K562 (cell line): ENCODE measurements at regions not wholly inside any gene's neighbourhood (a gene's known extent, or its start where the extent isn't known, plus 50 kb on each side); places are given as distances from the start of the nearest gene placed in this dataset.

Source experiments
- ATAC-seq: fragments of 200-7000 bp; cut with Tn5 transposase; 3 replicates; pipeline ENCODE4 v1.9.1; 2020; ENCODE audit warnings: moderate library complexity
- BruUV-seq: library from RNA; stranded (reverse); fragments of 400-500 nt; replicated peaks from 2 replicates; lab custom pipeline; 2021; lab: Mats Ljungman, UMichigan
- CTCF ChIA-PET: fragments of 300-600 bp; formaldehyde crosslinking; extraction: SDS; loops from one replicate; lab custom pipeline; 2021; ENCODE audit warnings: low intra/inter-chr PET ratio; lab: Yijun Ruan, JAX
- POLR2A ChIA-PET: fragments of 300-600, 350-650 bp; sonication (Branson Sonifier 250); formaldehyde crosslinking; extraction: SDS; loops from one replicate; lab custom pipeline; 2021; ENCODE audit warnings: antibody characterized with exemption, inconsistent platforms; lab: Yijun Ruan, JAX
- DNase-seq, 4 experiments: peaks; one replicate each; pipeline versions ENCODE4 v3.0.0 to v3.0.0-alpha.2; 2011 to 2018; ENCODE audit warnings: low spot score in 3 of 4, mixed read lengths in 3 of 4; ENCODE audit errors: extremely low read depth in 1 of 4
- FAIRE-seq: peaks from 2 replicates; lab custom pipeline; 2011; peaks lifted over from hg19 to GRCh38; lab: Jason Lieb, UNC
- H2AFZ ChIP-seq: 2 replicates; pipeline ENCODE4 v1.6.0; 2011; ENCODE audit warnings: low read depth, low read length, control low read depth, inconsistent platforms
- H3K27ac ChIP-seq: fragments of 200-600 bp; 3 replicates; pipeline ENCODE4 v1.8.0; 2011; ENCODE audit warnings: low read depth, mild to moderate bottlenecking, control low read depth, inconsistent platforms, low read length, moderate library complexity, mixed read lengths; ENCODE audit errors: extremely low read depth
- H3K27me3 ChIP-seq, 2 experiments: fragments of 300-600 bp in 1 of 2; 2 replicates in 1 of 2; 3 replicates in 1 of 2; pipeline versions ENCODE4 v1.6.0 to v1.8.0; 2011; ENCODE audit warnings: inconsistent platforms in 2 of 2, low read length in 2 of 2, mild to moderate bottlenecking in 1 of 2, mixed read lengths in 1 of 2, moderate library complexity in 1 of 2; ENCODE audit not compliant: control insufficient read depth in 2 of 2, insufficient read depth in 2 of 2
- H3K36me3 ChIP-seq: fragments of 300-600 bp; 3 replicates; pipeline ENCODE4 v1.8.0; 2011; ENCODE audit warnings: mild to moderate bottlenecking, low read length, inconsistent platforms; ENCODE audit not compliant: control insufficient read depth, insufficient read depth
- H3K4me1 ChIP-seq, 2 experiments: fragments of 200-600 bp in 1 of 2; replicated peaks in 1 of 2; 2 replicates in 1 of 2; 3 replicates in 1 of 2; pipeline versions ENCODE4 v1.5.1 to v1.8.0; 2011; ENCODE audit warnings: inconsistent platforms in 2 of 2, low read length in 2 of 2, mild to moderate bottlenecking in 1 of 2, mixed read lengths in 1 of 2, moderate library complexity in 1 of 2; ENCODE audit not compliant: control insufficient read depth in 2 of 2, insufficient read depth in 2 of 2
- H3K4me2 ChIP-seq: 2 replicates; pipeline ENCODE4 v1.6.1; 2011; ENCODE audit warnings: low read length, control low read depth, inconsistent platforms, mixed read lengths; ENCODE audit not compliant: insufficient read depth
- H3K4me3 ChIP-seq: fragments of 200-600 bp; sonication (generic), shearing (Covaris generic); 2 replicates; pipeline ENCODE4 v1.5.1; 2016; ENCODE audit warnings: control low read depth, inconsistent platforms
- H3K79me2 ChIP-seq: fragments of 200-600 bp; 3 replicates; pipeline ENCODE4 v1.8.0; 2011; ENCODE audit warnings: low read length, inconsistent platforms; ENCODE audit not compliant: control insufficient read depth, insufficient read depth
- H3K9ac ChIP-seq, 2 experiments: 2 replicates each; pipeline versions ENCODE4 v1.6.0 to v1.6.1; 2011; ENCODE audit warnings: low read depth in 2 of 2, low read length in 2 of 2, control low read depth in 1 of 2, inconsistent platforms in 1 of 2, mild to moderate bottlenecking in 1 of 2, mixed read lengths in 1 of 2; ENCODE audit not compliant: insufficient read depth in 1 of 2
- H3K9me1 ChIP-seq: one replicate; pipeline ENCODE4 v1.6.0; 2011; ENCODE audit warnings: inconsistent platforms, mild to moderate bottlenecking, low read length, moderate library complexity; ENCODE audit not compliant: control insufficient read depth, insufficient read depth
- H3K9me3 ChIP-seq: replicated peaks from 2 replicates; pipeline ENCODE4 v1.5.1; 2011; ENCODE audit warnings: low read depth, low read length, inconsistent platforms; ENCODE audit not compliant: control insufficient read depth, insufficient read depth
- H4K20me1 ChIP-seq: replicated peaks from 2 replicates; pipeline ENCODE4 v1.6.1; 2011; ENCODE audit warnings: low read length, inconsistent platforms, mixed read lengths; ENCODE audit not compliant: control insufficient read depth, insufficient read depth
- GATA2 ChIP-seq: sonication (generic); formaldehyde crosslinking; IDR thresholded peaks from 2 replicates; pipeline ENCODE4 v1.4.0; 2020; ENCODE audit warnings: mild to moderate bottlenecking, missing genetic modification reagents
- HSF4 ChIP-seq: fragments of 250-450 bp; sonication (Bioruptor Pico); IDR thresholded peaks from 2 replicates; pipeline ENCODE4 v2.1.2; 2022; ENCODE audit warnings: mild to moderate bottlenecking, moderate library complexity, borderline replicate concordance
- MEIS2 ChIP-seq: fragments of 450-650 bp; IDR thresholded peaks from 2 replicates; pipeline ENCODE4 v1.6.1; 2014; ENCODE audit warnings: mild to moderate bottlenecking; ENCODE audit not compliant: partially characterized antibody
- POLR2A ChIP-seq: fragments of 450-650 bp; conservative IDR thresholded peaks from 2 replicates; pipeline ENCODE4 v1.6.1; 2016
- POU5F1 ChIP-seq: fragments of 150-350 bp; IDR thresholded peaks from 2 replicates; pipeline ENCODE4 v1.6.1; 2014; ENCODE audit warnings: borderline replicate concordance, low read length, low read depth, mild to moderate bottlenecking; ENCODE audit not compliant: partially characterized antibody
- RBM15 ChIP-seq: fragments of 200-400 bp; formaldehyde crosslinking; IDR thresholded peaks from 2 replicates; pipeline ENCODE4 v1.6.1; 2018; ENCODE audit warnings: mild to moderate bottlenecking, low read length, moderate library complexity; ENCODE audit not compliant: insufficient read depth
- WHSC1 ChIP-seq: IDR thresholded peaks from one replicate; pipeline ENCODE4 v1.6.1; 2012; ENCODE audit warnings: low read length, control low read depth, inconsistent platforms
- WGBS: fragments of 100-300 bp; shearing (Covaris generic); methylation state at CpG from one replicate; pipeline ENCODE4 v1.1.6; 2016; ENCODE audit warnings: low coverage, mixed read lengths; ENCODE audit not compliant: insufficient coverage; ENCODE audit errors: missing lambda C conversion rate; 5-methylcytosine and 5-hydroxymethylcytosine counted together
- in situ Hi-C: fragments of 300-500 bp; cut with MboI; formaldehyde crosslinking; loops from 4 replicates; pipeline ENCODE4 v1.15.0; 2018; ENCODE audit warnings: inconsistent platforms, mixed read lengths
- intact Hi-C: fragments of 100-400 bp; cut with micrococcal nuclease; formaldehyde crosslinking; loops from 2 replicates; pipeline ENCODE4 v1.14.2; 2022
- TF ChIP-seq, protein P1 (sequence below): fragments of 250-450 bp; sonication (Bioruptor Pico); IDR thresholded peaks from 2 replicates; pipeline ENCODE4 v1.8.0; 2022; ENCODE audit warnings: inconsistent platforms, mild to moderate bottlenecking, moderate library complexity, borderline replicate concordance
- TF ChIP-seq, protein P2 (sequence below): fragments of 250-450 bp; sonication (Bioruptor Pico); IDR thresholded peaks from 2 replicates; pipeline ENCODE4 v1.4.0; 2020

DNA sequence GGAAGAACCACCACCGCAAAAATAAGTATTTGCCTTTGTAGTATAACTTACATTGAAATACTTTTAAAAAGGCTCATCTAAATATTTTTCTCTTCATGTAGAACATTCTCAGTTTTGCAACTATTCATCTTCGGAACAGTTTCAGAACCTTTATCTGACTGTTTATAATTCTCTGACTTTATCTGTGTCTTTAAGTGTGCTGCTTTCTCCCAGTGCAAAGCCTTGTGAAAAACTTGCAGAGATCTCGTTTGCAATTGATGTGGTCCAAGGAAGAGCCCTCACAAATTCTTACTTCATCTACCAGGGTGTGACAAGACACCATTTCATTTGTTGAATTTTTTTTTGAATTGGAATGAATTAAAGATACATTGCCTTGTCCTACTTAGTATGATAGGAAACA is 186.4 kb downstream of the DKK1 start:
- no peak overlapping the region for H3K4me2 ChIP-seq

DNA sequence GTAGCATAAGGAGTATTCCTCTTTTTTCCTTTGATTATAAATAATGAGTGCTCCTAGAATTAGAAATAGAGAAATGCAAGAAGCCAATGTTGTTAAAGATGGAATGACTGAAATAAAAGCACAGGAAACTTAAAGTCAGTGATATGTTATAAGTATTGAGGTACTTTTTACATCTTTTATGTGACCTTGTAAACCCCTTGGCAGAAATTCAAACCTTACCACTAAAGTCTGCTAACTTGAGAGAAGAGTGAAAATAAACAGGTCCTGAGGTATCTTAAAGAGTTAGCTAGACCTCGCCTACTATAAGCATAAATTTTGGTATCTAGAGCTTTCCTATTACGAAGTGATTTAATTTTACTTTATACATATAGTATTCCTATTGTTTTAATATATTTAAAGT is 188.2 kb downstream of the DKK1 start:
- Histone ChIP-seq H3K4me2 (no peak overlapping the region), H3K36me3 (no peaks in the 10 kb centered on the region), H3K79me2 (no peaks in the 10 kb centered on the region), H4K20me1 (no peaks in the 10 kb centered on the region), H3K9ac (no peak overlapping the region), H3K27ac (no peak overlapping the region), H3K4me1 (no peaks in the 10 kb centered on the region), H3K9me3 (no peaks in the 10 kb centered on the region; the same call in 1 of the 2 replicates), H3K27me3 (no peaks in the 10 kb centered on the region), H3K4me3 (no peak overlapping the region), H2AFZ (no peak overlapping the region), H3K9me1 (no peaks in the 10 kb centered on the region)
- WGBS, result 0% methylated on average over 2 of the region's 2 CpGs
- no peak for ATAC-seq
- CTCF ChIA-PET, result no interaction called here
- TF ChIP-seq GATA2 (no peak), MEIS2 (no peak), RBM15 (no peak)
- TF ChIP-seq, protein P1, sequence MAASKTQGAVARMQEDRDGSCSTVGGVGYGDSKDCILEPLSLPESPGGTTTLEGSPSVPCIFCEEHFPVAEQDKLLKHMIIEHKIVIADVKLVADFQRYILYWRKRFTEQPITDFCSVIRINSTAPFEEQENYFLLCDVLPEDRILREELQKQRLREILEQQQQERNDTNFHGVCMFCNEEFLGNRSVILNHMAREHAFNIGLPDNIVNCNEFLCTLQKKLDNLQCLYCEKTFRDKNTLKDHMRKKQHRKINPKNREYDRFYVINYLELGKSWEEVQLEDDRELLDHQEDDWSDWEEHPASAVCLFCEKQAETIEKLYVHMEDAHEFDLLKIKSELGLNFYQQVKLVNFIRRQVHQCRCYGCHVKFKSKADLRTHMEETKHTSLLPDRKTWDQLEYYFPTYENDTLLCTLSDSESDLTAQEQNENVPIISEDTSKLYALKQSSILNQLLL (CRISPR knock-in tag), result no peak
- POLR2A ChIA-PET, result interaction anchor here (0.7 kb wide), 1 partner anchor 1327 kb away, joined by 3 read pairs; no protein-coding TSS in a partner anchor
- no peak for DNase-seq
- in situ Hi-C loops (no loop called here), intact Hi-C loops (no loop called here)
- FAIRE-seq, result no peak
- no TSS peak for BruUV-seq

More for the DNA sequence above, 186.4 kb downstream of the DKK1 start:
- Histone ChIP-seq H3K9me1 (no peaks in the 10 kb centered on the region), H3K27me3 (no peaks in the 10 kb centered on the region), H3K79me2 (no peaks in the 10 kb centered on the region), H3K4me3 (no peak overlapping the region), H3K36me3 (no peaks in the 10 kb centered on the region), H4K20me1 (no peaks in the 10 kb centered on the region), H2AFZ (no peak overlapping the region), H3K9me3 (no peaks in the 10 kb centered on the region; the same call in 1 of the 2 replicates), H3K27ac (no peak overlapping the region), H3K9ac (no peak overlapping the region), H3K4me1 (no peaks in the 10 kb centered on the region)
- 1% methylated on average over 3 of the region's 3 CpGs for WGBS
- POLR2A ChIA-PET, result no interaction called here
- intact Hi-C loops (no loop called here), in situ Hi-C loops (no loop called here)
- ATAC-seq (no peak), FAIRE-seq (no peak), DNase-seq (no peak)
- BruUV-seq, result no TSS peak
- no peak for TF ChIP-seq HSF4 (CRISPR knock-in tag)
- TF ChIP-seq, protein P2, sequence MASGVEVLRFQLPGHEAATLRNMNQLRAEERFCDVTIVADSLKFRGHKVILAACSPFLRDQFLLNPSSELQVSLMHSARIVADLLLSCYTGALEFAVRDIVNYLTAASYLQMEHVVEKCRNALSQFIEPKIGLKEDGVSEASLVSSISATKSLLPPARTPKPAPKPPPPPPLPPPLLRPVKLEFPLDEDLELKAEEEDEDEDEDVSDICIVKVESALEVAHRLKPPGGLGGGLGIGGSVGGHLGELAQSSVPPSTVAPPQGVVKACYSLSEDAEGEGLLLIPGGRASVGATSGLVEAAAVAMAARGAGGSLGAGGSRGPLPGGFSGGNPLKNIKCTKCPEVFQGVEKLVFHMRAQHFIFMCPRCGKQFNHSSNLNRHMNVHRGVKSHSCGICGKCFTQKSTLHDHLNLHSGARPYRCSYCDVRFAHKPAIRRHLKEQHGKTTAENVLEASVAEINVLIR (CRISPR knock-in tag), result no peak
- no peak for TF ChIP-seq WHSC1
- no peak for TF ChIP-seq POLR2A
- no peak for TF ChIP-seq POU5F1
- CTCF ChIA-PET, result no interaction called here
